Mesendoderm (in vitro differentiated cells): ENCODE measurements at regions not wholly inside any gene's neighbourhood (a gene's known extent, or its start where the extent isn't known, plus 50 kb on each side); places are given as distances from the start of the nearest gene placed in this dataset.

Experiments used
- DNase-seq: peaks from one replicate; pipeline ENCODE4 v3.0.0; 2013
- H2AK5ac ChIP-seq: 2 replicates; pipeline ENCODE4 v1.6.1; 2013; ENCODE audit warnings: low read length, inconsistent platforms
- H2BK120ac ChIP-seq: 2 replicates; pipeline ENCODE4 v1.6.1; 2013; ENCODE audit warnings: low read depth, mild to moderate bottlenecking, low read length, moderate library complexity, mixed read lengths
- H2BK15ac ChIP-seq: replicated peaks from 2 replicates; pipeline ENCODE4 v1.6.1; 2013; ENCODE audit warnings: low read depth, mild to moderate bottlenecking, moderate library complexity
- H2BK5ac ChIP-seq: 2 replicates; pipeline ENCODE4 v1.6.1; 2013; ENCODE audit warnings: low read length, inconsistent platforms
- H3K18ac ChIP-seq: 2 replicates; pipeline ENCODE4 v1.6.1; 2013; ENCODE audit warnings: mild to moderate bottlenecking, low read length, mixed read lengths
- H3K23ac ChIP-seq: one replicate; pipeline ENCODE4 v1.6.1; 2013; ENCODE audit warnings: low read length
- H3K27ac ChIP-seq: 2 replicates; pipeline ENCODE4 v1.5.1; 2013; ENCODE audit warnings: low read depth, mild to moderate bottlenecking, inconsistent platforms, low read length, moderate library complexity
- H3K27me3 ChIP-seq: 2 replicates; pipeline ENCODE4 v1.6.1; 2013; ENCODE audit warnings: low read length, control low read depth, mild to moderate bottlenecking, inconsistent platforms; ENCODE audit not compliant: insufficient read depth, poor library complexity
- H3K36me3 ChIP-seq: 2 replicates; pipeline ENCODE4 v1.6.1; 2013; ENCODE audit warnings: low read length, inconsistent platforms; ENCODE audit not compliant: control insufficient read depth, insufficient read depth
- H3K4ac ChIP-seq: one replicate; pipeline ENCODE4 v1.6.1; 2013; ENCODE audit warnings: low read depth, mild to moderate bottlenecking, low read length, moderate library complexity
- H3K4me1 ChIP-seq: 2 replicates; pipeline ENCODE4 v1.6.1; 2013; ENCODE audit warnings: low read depth, low read length, inconsistent platforms; ENCODE audit not compliant: control insufficient read depth
- H3K4me2 ChIP-seq: 2 replicates; pipeline ENCODE4 v1.6.1; 2013; ENCODE audit warnings: low read length
- H3K4me3 ChIP-seq: 2 replicates; pipeline ENCODE4 v1.5.1; 2013; ENCODE audit warnings: mild to moderate bottlenecking, low read length
- H3K56ac ChIP-seq: one replicate; pipeline ENCODE4 v1.6.1; 2013; ENCODE audit warnings: low read length
- H3K79me1 ChIP-seq: 2 replicates; pipeline ENCODE4 v1.6.1; 2013; ENCODE audit warnings: low read length, inconsistent platforms
- H3K79me2 ChIP-seq: 2 replicates; pipeline ENCODE4 v1.6.1; 2013; ENCODE audit warnings: mild to moderate bottlenecking, low read length; ENCODE audit not compliant: control insufficient read depth, insufficient read depth
- H3K9ac ChIP-seq: 2 replicates; pipeline ENCODE4 v1.6.1; 2013; ENCODE audit warnings: low read length, inconsistent platforms
- H4K5ac ChIP-seq: one replicate; pipeline ENCODE4 v1.6.1; 2013; ENCODE audit warnings: low read length
- H4K8ac ChIP-seq: one replicate; pipeline ENCODE4 v1.6.1; 2013; ENCODE audit warnings: low read depth, mild to moderate bottlenecking, control low read depth, low read length, moderate library complexity
- WGBS: extraction: QIAGEN DNeasy Blood & Tissue Kit; methylation state at CpG from one replicate; pipeline ENCODE4 v1.1.7; 2013; ENCODE audit warnings: low lambda C conversion rate, missing lambda C conversion rate; ENCODE audit not compliant: insufficient coverage; ENCODE audit errors: extremely low coverage; 5-methylcytosine and 5-hydroxymethylcytosine counted together

DNA sequence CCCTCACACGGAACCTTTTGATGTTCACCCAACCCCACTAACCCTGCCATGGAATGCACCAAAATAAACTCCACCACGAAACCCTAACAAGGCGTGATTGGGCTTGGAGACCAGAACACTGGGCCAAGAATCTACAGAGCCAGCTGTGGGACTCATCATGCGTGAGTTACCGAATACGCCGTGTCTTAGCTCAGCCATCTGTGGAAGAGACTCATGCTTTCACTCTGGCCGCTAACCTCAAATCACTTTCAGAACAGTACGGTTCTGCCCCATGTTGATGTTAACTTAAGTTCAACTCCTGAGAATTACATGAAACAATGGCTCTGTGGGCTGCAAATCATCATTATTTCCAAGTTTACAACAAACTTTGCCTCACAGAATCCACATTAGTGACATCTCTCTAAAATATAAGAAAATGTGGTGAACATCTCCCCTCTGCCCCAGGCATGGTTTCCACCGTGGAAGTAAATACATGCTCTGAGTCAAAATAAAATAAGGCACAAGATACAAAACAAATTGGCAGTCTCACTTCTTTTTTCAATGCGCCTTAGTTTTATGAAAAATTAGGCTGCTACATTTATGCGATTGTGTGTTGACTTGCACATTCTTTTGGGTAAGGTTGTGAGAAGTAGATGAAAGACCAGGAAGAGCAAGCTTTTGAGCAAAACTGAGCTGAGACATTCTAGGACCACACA, 308.9 kb upstream of the EXOC2 start:
- no peaks in the 10 kb centered on the region for H3K79me2 ChIP-seq
- H3K4me2 ChIP-seq, result no peak overlapping the region
- H3K56ac ChIP-seq, result no peak overlapping the region
- H3K27ac ChIP-seq, result no peak overlapping the region
- no peaks in the 10 kb centered on the region for H3K4me1 ChIP-seq
- H3K9ac ChIP-seq, result no peak overlapping the region
- no peaks in the 10 kb centered on the region for H3K27me3 ChIP-seq
- H3K36me3 ChIP-seq, result no peaks in the 10 kb centered on the region
- no peak overlapping the region for H3K4me3 ChIP-seq
- H3K4ac ChIP-seq, result no peak overlapping the region
- H4K8ac ChIP-seq, result no peak overlapping the region
- DNase-seq, result no peak
- H2BK15ac ChIP-seq, result no peak overlapping the region
- no peak overlapping the region for H2BK120ac ChIP-seq
- H3K18ac ChIP-seq, result no peak overlapping the region
- no peak overlapping the region for H2BK5ac ChIP-seq
- no peaks in the 10 kb centered on the region for H3K79me1 ChIP-seq
- WGBS, result no CpG with 5 or more reads among the region's 12 CpGs
- H2AK5ac ChIP-seq, result no peak overlapping the region
- H4K5ac ChIP-seq, result no peak overlapping the region
- H3K23ac ChIP-seq, result no peak overlapping the region

DNA sequence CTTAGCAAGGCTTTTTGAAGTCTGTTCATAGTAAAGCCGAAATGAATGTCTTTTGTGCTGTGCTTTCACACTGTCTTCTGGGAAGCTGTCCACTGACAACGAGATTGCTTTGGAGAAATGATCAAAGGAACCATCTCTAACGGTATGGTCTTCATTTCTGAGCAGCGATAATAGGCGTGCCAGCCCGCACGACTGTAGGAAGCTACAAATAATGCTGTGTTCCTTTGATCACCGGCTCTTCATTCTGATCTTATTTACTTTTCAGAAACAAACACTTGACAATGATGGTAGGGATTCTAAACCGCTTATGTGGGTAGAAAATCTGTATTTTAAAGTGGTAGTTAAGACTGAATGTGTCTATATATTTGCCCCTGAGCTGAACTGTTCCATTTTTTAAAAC, 306.6 kb upstream of the EXOC2 start:
- no peaks in the 10 kb centered on the region for H3K36me3 ChIP-seq
- no peak overlapping the region for H4K5ac ChIP-seq
- no peaks in the 10 kb centered on the region for H3K27me3 ChIP-seq
- no peaks in the 10 kb centered on the region for H3K4me1 ChIP-seq
- no peak overlapping the region for H3K27ac ChIP-seq
- no CpG with 5 or more reads among the region's 9 CpGs for WGBS
- no peak overlapping the region for H3K23ac ChIP-seq
- no peaks in the 10 kb centered on the region for H3K79me1 ChIP-seq
- no peak overlapping the region for H2BK5ac ChIP-seq
- H4K8ac ChIP-seq, result no peak overlapping the region
- DNase-seq, result no peak
- H3K18ac ChIP-seq, result no peak overlapping the region
- H2BK120ac ChIP-seq, result no peak overlapping the region
- no peak overlapping the region for H3K56ac ChIP-seq
- H2BK15ac ChIP-seq, result no peak overlapping the region
- H2AK5ac ChIP-seq, result no peak overlapping the region
- H3K79me2 ChIP-seq, result no peaks in the 10 kb centered on the region
- no peak overlapping the region for H3K4me3 ChIP-seq
- no peak overlapping the region for H3K9ac ChIP-seq
- H3K4me2 ChIP-seq, result no peak overlapping the region
- no peak overlapping the region for H3K4ac ChIP-seq

DNA sequence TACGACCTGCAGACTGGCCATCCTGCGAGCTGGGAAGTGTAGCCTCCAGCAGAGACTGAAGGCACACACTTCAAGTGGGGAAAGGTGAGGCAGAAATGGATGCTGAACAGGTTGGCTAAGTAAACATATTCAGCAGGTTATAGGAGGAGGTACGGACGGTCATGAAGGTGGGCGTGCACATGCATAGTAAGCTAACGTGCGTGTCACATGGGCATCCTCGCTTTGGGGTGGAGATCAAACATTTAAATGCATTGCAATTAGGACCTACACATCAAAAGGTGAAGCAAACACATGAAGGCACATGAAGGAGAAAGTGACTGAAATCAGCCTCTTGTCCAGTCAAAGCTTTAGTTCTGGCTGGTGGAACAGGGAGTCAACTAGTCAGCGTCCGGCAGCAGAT, 305.6 kb upstream of the EXOC2 start:
- Histone ChIP-seq H2BK120ac (no peak overlapping the region), H3K4me3 (no peak overlapping the region), H2BK5ac (no peak overlapping the region), H3K79me2 (no peaks in the 10 kb centered on the region), H3K23ac (no peak overlapping the region), H3K9ac (no peak overlapping the region), H3K27me3 (no peaks in the 10 kb centered on the region), H3K18ac (no peak overlapping the region), H3K4me2 (no peak overlapping the region), H2AK5ac (no peak overlapping the region), H4K5ac (no peak overlapping the region), H3K4ac (no peak overlapping the region), H2BK15ac (no peak overlapping the region), H4K8ac (no peak overlapping the region), H3K56ac (no peak overlapping the region), H3K79me1 (no peaks in the 10 kb centered on the region), H3K36me3 (no peaks in the 10 kb centered on the region), H3K27ac (no peak overlapping the region), H3K4me1 (no peaks in the 10 kb centered on the region)
- no CpG with 5 or more reads among the region's 10 CpGs for WGBS
- DNase-seq, result no peak

- Histone ChIP-seq H3K4me2 (no peak overlapping the region), H3K4ac (no peak overlapping the region), H2BK120ac (no peak overlapping the region), H3K79me1 (no peaks in the 10 kb centered on the region), H2BK15ac (no peak overlapping the region), H4K5ac (no peak overlapping the region), H3K4me3 (no peak overlapping the region), H3K56ac (no peak overlapping the region), H3K27me3 (no peaks in the 10 kb centered on the region), H2AK5ac (no peak overlapping the region), H2BK5ac (no peak overlapping the region), H3K79me2 (no peaks in the 10 kb centered on the region), H3K4me1 (no peaks in the 10 kb centered on the region), H3K9ac (no peak overlapping the region), H3K36me3 (no peaks in the 10 kb centered on the region), H3K23ac (no peak overlapping the region), H3K27ac (no peak overlapping the region), H4K8ac (no peak overlapping the region), H3K18ac (no peak overlapping the region)
- DNase-seq, result no peak
- no CpG with 5 or more reads among the region's 9 CpGs for WGBS
These were observed 303.4 kb upstream of the EXOC2 start for GRCh38 chr6:996271-996852.

DNA sequence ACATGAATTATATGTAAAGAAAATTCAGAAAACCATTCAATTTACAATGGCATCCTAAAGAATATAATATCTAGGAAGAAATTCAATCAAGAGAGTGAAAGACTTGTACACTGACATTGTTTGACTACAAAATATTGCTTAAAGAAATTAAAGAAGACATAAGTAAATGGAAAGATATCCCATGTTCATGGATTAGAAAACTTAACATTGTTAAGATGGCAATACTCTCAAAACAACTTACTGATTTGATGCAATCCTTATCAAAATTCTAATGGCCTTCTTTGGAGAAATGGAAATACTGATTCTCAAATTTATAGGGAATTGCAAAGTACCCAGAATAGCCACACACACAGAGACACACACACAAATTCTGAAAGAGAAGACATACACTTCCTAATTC, 298.3 kb upstream of the EXOC2 start:
- Histone ChIP-seq H3K4ac (no peak overlapping the region), H4K5ac (no peak overlapping the region), H3K4me3 (no peak overlapping the region), H3K27me3 (no peaks in the 10 kb centered on the region), H3K18ac (no peak overlapping the region), H3K36me3 (no peaks in the 10 kb centered on the region), H2BK15ac (no peak overlapping the region), H4K8ac (no peak overlapping the region), H2BK5ac (no peak overlapping the region), H3K23ac (no peak overlapping the region), H3K79me2 (no peaks in the 10 kb centered on the region), H2AK5ac (no peak overlapping the region), H3K79me1 (no peaks in the 10 kb centered on the region), H3K4me2 (no peak overlapping the region), H2BK120ac (no peak overlapping the region), H3K9ac (no peak overlapping the region), H3K56ac (no peak overlapping the region), H3K27ac (no peak overlapping the region), H3K4me1 (no peaks in the 10 kb centered on the region)
- no peak for DNase-seq

DNA sequence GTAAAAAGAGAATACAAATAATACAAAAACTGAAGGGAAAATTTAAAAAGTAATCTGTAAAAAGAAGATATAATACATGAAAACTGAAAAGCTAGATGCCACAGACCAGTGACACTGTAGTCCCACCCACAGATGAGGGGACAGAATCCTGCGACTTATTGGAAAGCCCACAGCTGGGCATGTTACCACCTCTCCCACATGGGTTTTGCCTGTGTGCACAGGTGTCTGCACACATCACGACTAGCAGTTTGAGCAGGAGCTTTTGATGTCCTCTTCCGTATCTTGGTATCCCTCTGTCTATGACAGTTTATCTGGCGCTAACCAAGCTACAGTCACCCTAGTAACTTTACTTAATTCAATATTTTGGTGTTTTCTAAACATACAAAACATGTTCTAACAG, 291.1 kb upstream of the EXOC2 start:
- WGBS, result no CpG with 5 or more reads among the region's 4 CpGs
- Histone ChIP-seq H3K4me3 (no peak overlapping the region), H4K8ac (no peak overlapping the region)

More for the DNA sequence above, 291.1 kb upstream of the EXOC2 start:
- no peaks in the 10 kb centered on the region for H3K36me3 ChIP-seq
- no peaks in the 10 kb centered on the region for H3K79me1 ChIP-seq
- H3K4me2 ChIP-seq, result no peak overlapping the region
- H3K79me2 ChIP-seq, result no peaks in the 10 kb centered on the region
- H3K56ac ChIP-seq, result no peak overlapping the region
- no peaks in the 10 kb centered on the region for H3K27me3 ChIP-seq
- H2BK15ac ChIP-seq, result no peak overlapping the region
- H2AK5ac ChIP-seq, result no peak overlapping the region
- H3K27ac ChIP-seq, result no peak overlapping the region
- H3K9ac ChIP-seq, result no peak overlapping the region
- H2BK120ac ChIP-seq, result no peak overlapping the region
- H4K5ac ChIP-seq, result no peak overlapping the region
- no peak overlapping the region for H3K18ac ChIP-seq
- no peak overlapping the region for H2BK5ac ChIP-seq
- DNase-seq, result no peak
- no peak overlapping the region for H3K23ac ChIP-seq
- no peaks in the 10 kb centered on the region for H3K4me1 ChIP-seq
- no peak overlapping the region for H3K4ac ChIP-seq
